BJ (cell line): ENCODE measurements at regions not wholly inside any gene's neighbourhood (a gene's known extent, or its start where the extent isn't known, plus 50 kb on each side); places are given as distances from the start of the nearest gene placed in this dataset.

Source experiments
- CTCF ChIA-PET: fragments of 350-600 bp; formaldehyde crosslinking; extraction: SDS; loops from one replicate; lab custom pipeline; 2021; ENCODE audit warnings: antibody characterized with exemption, inconsistent platforms; lab: Yijun Ruan, JAX
- POLR2A ChIA-PET: fragments of 300-600 bp; sonication (Branson Sonifier 250); formaldehyde crosslinking; extraction: SDS; loops from one replicate; lab custom pipeline; 2021; ENCODE audit warnings: antibody characterized with exemption; lab: Charles Lee
- DNase-seq: peaks from one replicate; pipeline ENCODE4 v3.0.0-alpha.2; 2011; ENCODE audit warnings: low read depth
- H3K27me3 ChIP-seq: 2 replicates; pipeline ENCODE4 v1.6.0; 2011; ENCODE audit warnings: low read length; ENCODE audit not compliant: control insufficient read depth, insufficient read depth
- H3K36me3 ChIP-seq: 2 replicates; pipeline ENCODE4 v1.5.1; 2011; ENCODE audit warnings: low read length; ENCODE audit not compliant: control insufficient read depth, insufficient read depth
- H3K4me3 ChIP-seq: 2 replicates; pipeline ENCODE4 v1.5.1; 2011; ENCODE audit warnings: low read depth, mild to moderate bottlenecking, control low read depth, low read length
- CTCF ChIP-seq: IDR thresholded peaks from 2 replicates; pipeline ENCODE4 v1.5.1; 2011; ENCODE audit warnings: low read depth, mild to moderate bottlenecking, control low read depth, inconsistent platforms, low read length, moderate library complexity; ENCODE audit not compliant: insufficient read depth

- POLR2A ChIA-PET, result no interaction called here
- no peak for DNase-seq
Observed at GRCh38 chr17:72175787-72176515, 55.1 kb downstream of the SOX9 start.

GRCh38 chr17:72176516-72176851, 55.7 kb downstream of the SOX9 start:
- CTCF ChIA-PET, result interaction anchor here (0.7 kb wide), 1 partner anchor 126 kb away, joined by 3 read pairs; no protein-coding TSS in a partner anchor
- H3K4me3 ChIP-seq, result no peak overlapping the region
- DNase-seq, result no peak
- POLR2A ChIA-PET, result no interaction called here
- H3K27me3 ChIP-seq, result no peaks in the 10 kb centered on the region
- no peak for TF ChIP-seq CTCF
- no peaks in the 10 kb centered on the region for H3K36me3 ChIP-seq

More at GRCh38 chr17:72175787-72176515, 55.1 kb downstream of the SOX9 start:
- no peaks in the 10 kb centered on the region for H3K36me3 ChIP-seq
- no peaks in the 10 kb centered on the region for H3K27me3 ChIP-seq
- TF ChIP-seq CTCF, result no peak
- CTCF ChIA-PET, result interaction anchor here (0.7 kb wide), 1 partner anchor 126 kb away, joined by 3 read pairs; no protein-coding TSS in a partner anchor
- no peak overlapping the region for H3K4me3 ChIP-seq

GRCh38 chr17:72176951-72177660, 56.3 kb downstream of the SOX9 start:
- no peak for TF ChIP-seq CTCF
- Histone ChIP-seq H3K4me3 (no peak overlapping the region), H3K27me3 (no peaks in the 10 kb centered on the region), H3K36me3 (no peaks in the 10 kb centered on the region)
- peak; percentile 47 for DNase-seq
- CTCF ChIA-PET, result interaction anchor here (0.7 kb wide), 1 partner anchor 125 kb away, joined by 3 read pairs; no protein-coding TSS in a partner anchor
- POLR2A ChIA-PET, result no interaction called here

DNA sequence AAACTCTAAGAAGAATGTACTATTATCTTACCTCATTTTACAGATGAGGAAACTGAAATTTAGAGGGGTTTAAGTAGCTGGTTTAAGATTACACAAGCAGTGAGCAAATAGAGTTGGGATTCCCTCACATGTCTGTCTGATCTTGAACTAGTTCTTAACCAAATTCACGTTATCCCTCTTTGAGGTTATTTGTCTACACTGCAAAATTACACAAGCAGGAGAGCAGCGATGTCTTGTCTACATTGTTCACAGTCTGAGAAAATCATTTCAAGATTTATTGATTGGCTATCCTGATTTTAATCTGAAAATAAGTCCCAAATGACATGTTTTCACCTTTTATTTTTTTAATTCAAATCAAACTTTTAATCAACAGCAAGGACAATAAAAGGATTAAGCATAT, 56.9 kb downstream of the SOX9 start:
- CTCF ChIA-PET, result no interaction called here

More for the DNA sequence above, 56.9 kb downstream of the SOX9 start:
- H3K36me3 ChIP-seq, result no peaks in the 10 kb centered on the region
- POLR2A ChIA-PET, result no interaction called here
- DNase-seq, result no peak
- H3K27me3 ChIP-seq, result no peaks in the 10 kb centered on the region
- no peak overlapping the region for H3K4me3 ChIP-seq
- no peak for TF ChIP-seq CTCF
